ENCODE measurements at regions not wholly inside any gene's neighbourhood (a gene's known extent, or its start where the extent isn't known, plus 50 kb on each side); places are given as distances from the start of the nearest gene placed in this dataset.

GRCh38 chr5:8081179-8081578, 212.2 kb downstream of the MTRR start:
- no peak for TF ChIP-seq POLR2A (IDR thresholded peaks at IDR 0.05)
- TF ChIP-seq CTCF (IDR thresholded peaks at IDR 0.05 in 8 of 11, conservative IDR thresholded peaks at IDR 0.05 in 3 of 11) = no peak
- Histone ChIP-seq H3K4me1 (no peaks in the 10 kb centered on the region), H3K27me3 (replicated peaks in 1 of 7) (no peaks in the 10 kb centered on the region), H3K9me3 (no peaks in the 10 kb centered on the region), H3K27ac (peak overlapping the region in 1 of 8 donors; percentile 24), H3K4me3 (no peak overlapping the region), H3K36me3 (no peaks in the 10 kb centered on the region)
- intact Hi-C loops (cut with DNase I; ENCODE audit: low total_unique reads) = no loop called here
- 54 to 77% (median 71%) methylated on average over 5 of the region's 5 CpGs for WGBS, 5 donors
- no peak for DNase-seq

- intact Hi-C loops (cut with DNase I; ENCODE audit: low total_unique reads) = no loop called here
- Histone ChIP-seq H3K9me3 (peaks cover 0 to 9% (median 0%) of the 10 kb centered on the region in 8 donors), H3K27me3 (replicated peaks in 1 of 7) (no peaks in the 10 kb centered on the region), H3K4me3 (no peak overlapping the region), H3K27ac (no peak overlapping the region), H3K4me1 (no peaks in the 10 kb centered on the region), H3K36me3 (no peaks in the 10 kb centered on the region)
- 89 to 100% (median 92%) methylated on average over 2 of the region's 2 CpGs for WGBS, 5 donors
- DNase-seq = no peak
- TF ChIP-seq POLR2A (IDR thresholded peaks at IDR 0.05) = no peak
- no peak for TF ChIP-seq CTCF (IDR thresholded peaks at IDR 0.05 in 8 of 11, conservative IDR thresholded peaks at IDR 0.05 in 3 of 11)
- TF ChIP-seq POLR2AphosphoS5 (IDR thresholded peaks at IDR 0.05) = no peak
Observed at GRCh38 chr5:8093669-8094068, 224.7 kb downstream of the MTRR start.

DNA sequence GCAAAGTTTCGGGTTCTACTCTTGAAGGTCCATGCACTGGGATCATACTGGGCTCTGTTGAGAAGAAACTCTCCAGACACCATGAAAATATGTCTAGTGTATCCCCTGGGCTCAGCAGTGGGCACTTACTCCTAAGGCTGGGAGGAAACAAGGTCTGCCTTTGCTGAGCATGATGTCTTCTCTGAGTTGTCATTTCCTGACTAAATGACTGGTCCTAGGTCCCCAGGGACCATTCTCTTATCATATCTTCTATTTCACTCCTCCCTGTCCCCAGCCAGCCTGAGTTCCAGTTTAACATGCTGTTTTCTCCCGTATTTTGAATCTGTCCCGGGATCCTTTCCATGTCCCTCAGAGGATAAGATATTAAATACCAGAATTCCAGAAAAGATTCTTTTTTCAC, 225.4 kb downstream of the MTRR start:
- intact Hi-C loops (cut with DNase I; ENCODE audit: low total_unique reads) = no loop called here
- H3K4me3 ChIP-seq = no peak overlapping the region
- H3K27ac ChIP-seq = no peak overlapping the region
- no peaks in the 10 kb centered on the region for H3K36me3 ChIP-seq
- no peaks in the 10 kb centered on the region for H3K27me3 ChIP-seq (replicated peaks in 1 of 7)
- no peaks in the 10 kb centered on the region for H3K4me1 ChIP-seq
- TF ChIP-seq POLR2AphosphoS5 (IDR thresholded peaks at IDR 0.05) (no peak), CTCF (IDR thresholded peaks at IDR 0.05 in 8 of 11, conservative IDR thresholded peaks at IDR 0.05 in 3 of 11) (no peak), POLR2A (IDR thresholded peaks at IDR 0.05) (no peak)
- WGBS, 5 donors = 79 to 91% (median 85%) methylated on average over 3 of the region's 3 CpGs
- H3K9me3 ChIP-seq = peaks cover 0 to 9% (median 0%) of the 10 kb centered on the region in 8 donors
- no peak for DNase-seq

GRCh38 chr5:8097146-8097545, 228.2 kb downstream of the MTRR start:
- Histone ChIP-seq H3K4me1 (no peaks in the 10 kb centered on the region), H3K27ac (no peak overlapping the region), H3K27me3 (replicated peaks in 1 of 7) (no peaks in the 10 kb centered on the region), H3K4me3 (no peak overlapping the region), H3K36me3 (no peaks in the 10 kb centered on the region), H3K9me3 (peaks cover 0 to 14% (median 0%) of the 10 kb centered on the region in 8 donors)
- DNase-seq = no peak
- intact Hi-C loops (cut with DNase I; ENCODE audit: low total_unique reads) = no loop called here
- 79 to 89% (median 87%) methylated on average over 3 of the region's 3 CpGs for WGBS, 5 donors
- TF ChIP-seq POLR2A (IDR thresholded peaks at IDR 0.05) (no peak), CTCF (IDR thresholded peaks at IDR 0.05 in 8 of 11, conservative IDR thresholded peaks at IDR 0.05 in 3 of 11) (no peak), POLR2AphosphoS5 (IDR thresholded peaks at IDR 0.05) (no peak)
